Astrocyte of the cerebellum (primary cell): ENCODE measurements at regions not wholly inside any gene's neighbourhood (a gene's known extent, or its start where the extent isn't known, plus 50 kb on each side); places are given as distances from the start of the nearest gene placed in this dataset.
"Not testable (repeated sequence)": the region's sequence is repeated elsewhere in the genome, so short reads cannot be mapped to it uniquely, and the experiment has no call there.

Source experiments
- DNase-seq: peaks from one replicate; pipeline ENCODE4 v3.0.0-alpha.2; 2011; ENCODE audit warnings: low read depth
- H3K4me3 ChIP-seq: 2 replicates; pipeline ENCODE4 v1.5.1; 2011; ENCODE audit warnings: mild to moderate bottlenecking, low read depth, low read length, moderate library complexity
- CTCF ChIP-seq: IDR thresholded peaks from 2 replicates; pipeline ENCODE4 v1.5.1; 2012; ENCODE audit warnings: low read length, low read depth, moderate library complexity, mild to moderate bottlenecking; ENCODE audit errors: missing control alignments
- in situ Hi-C: cut with HindIII; loops from 2 replicates; pipeline ENCODE4 v1.10.0; 2017; ENCODE audit warnings: low sequenced_read_pairs

DNA sequence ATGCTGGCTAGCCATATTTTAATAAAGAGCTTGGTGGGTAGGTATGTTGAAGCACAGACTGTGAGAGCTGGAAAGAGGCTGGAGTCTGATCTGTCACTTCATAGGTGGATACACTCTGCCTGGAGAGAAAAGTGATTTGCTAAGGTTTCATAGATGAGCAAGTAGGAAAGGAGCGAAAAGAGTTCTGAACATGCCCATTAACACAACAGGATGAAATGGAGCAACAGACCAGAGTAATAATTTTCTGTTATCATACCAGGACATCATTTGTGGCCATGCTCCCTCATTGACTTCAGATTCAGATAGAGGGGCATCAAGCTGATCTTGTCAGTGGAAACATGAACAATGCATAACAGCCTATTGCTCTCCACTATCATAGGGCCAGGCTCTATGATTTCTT lies 452.9 kb downstream of the JRKL start:
- no peak for TF ChIP-seq CTCF
- in situ Hi-C loops = no loop called here
- no peak for DNase-seq
- H3K4me3 ChIP-seq = no peak overlapping the region

GRCh38 chr11:96854425-96854824 lies 464.6 kb downstream of the JRKL start:
- no peak for DNase-seq
- in situ Hi-C loops = no loop called here
- no peak overlapping the region for H3K4me3 ChIP-seq
- TF ChIP-seq CTCF = no peak

GRCh38 chr11:96861722-96862121 lies 471.9 kb downstream of the JRKL start:
- DNase-seq, H3K4me3 ChIP-seq, in situ Hi-C loops: not testable (repeated sequence)

- H3K4me3 ChIP-seq = no peak overlapping the region
- TF ChIP-seq CTCF = no peak
- no peak for DNase-seq
- in situ Hi-C loops = no loop called here
Measured at GRCh38 chr11:96863520-96863919, 473.7 kb downstream of the JRKL start.

GRCh38 chr11:96865020-96865419 lies 475.2 kb downstream of the JRKL start:
- in situ Hi-C loops = no loop called here
- no peak overlapping the region for H3K4me3 ChIP-seq
- no peak for DNase-seq
- TF ChIP-seq CTCF = no peak

GRCh38 chr11:96869207-96869606 lies 479.4 kb downstream of the JRKL start:
- no peak overlapping the region for H3K4me3 ChIP-seq
- no peak for TF ChIP-seq CTCF
- DNase-seq = peak; percentile 1
- in situ Hi-C loops = no loop called here

DNA sequence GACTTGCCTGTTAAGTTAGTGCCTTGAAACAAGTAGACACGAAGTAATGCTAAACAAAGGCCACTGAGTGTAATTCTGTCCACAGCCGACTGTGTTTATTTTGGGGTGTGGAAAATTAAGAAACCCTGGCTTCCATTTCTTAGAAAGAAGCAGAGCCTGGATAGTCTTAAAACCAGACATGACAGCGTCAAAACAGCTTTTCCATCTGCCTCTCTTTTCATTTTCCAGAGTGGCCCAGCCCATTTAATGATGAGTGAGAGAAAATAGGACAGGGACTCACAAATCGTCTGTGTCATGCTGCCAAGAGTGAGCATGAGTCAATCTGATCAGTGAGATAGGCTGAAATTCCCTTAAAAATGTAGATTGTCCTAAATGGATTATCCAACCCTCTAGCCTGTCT lies 485.9 kb downstream of the JRKL start:
- in situ Hi-C loops = no loop called here
- no peak for DNase-seq
- no peak overlapping the region for H3K4me3 ChIP-seq
- no peak for TF ChIP-seq CTCF
